GM23338 (cell line): ENCODE measurements at regions not wholly inside any gene's neighbourhood (a gene's known extent, or its start where the extent isn't known, plus 50 kb on each side); places are given as distances from the start of the nearest gene placed in this dataset.

Experiments used
- ATAC-seq: fragments of 200-7000 bp; cut with Tn5 transposase; 3 replicates; pipeline ENCODE4 v1.9.1; 2020
- DNase-seq: peaks from one replicate; pipeline ENCODE4 v3.0.0-alpha.2; 2015; ENCODE audit warnings: low spot score
- H2AFZ ChIP-seq: fragments of 200-600 bp; sonication (generic); 2 replicates; pipeline ENCODE4 v1.8.0; 2016; ENCODE audit warnings: antibody characterized with exemption, mild to moderate bottlenecking, moderate library complexity
- H3F3A ChIP-seq: fragments of 200-600 bp; sonication (generic); replicated peaks from 2 replicates; pipeline ENCODE4 v1.8.0; 2017; ENCODE audit warnings: antibody characterized with exemption, mixed run types, low read depth
- H3K27ac ChIP-seq: fragments of 200-600 bp; sonication (generic); 2 replicates; pipeline ENCODE4 v1.6.1; 2016; ENCODE audit warnings: low read depth
- H3K27me3 ChIP-seq: fragments of 200-600 bp; sonication (generic); 2 replicates; pipeline ENCODE4 v1.8.0; 2016; ENCODE audit warnings: mild to moderate bottlenecking, mixed run types, moderate library complexity; ENCODE audit not compliant: insufficient read depth
- H3K36me3 ChIP-seq: fragments of 200-600 bp; sonication (generic); 2 replicates; pipeline ENCODE4 v1.8.0; 2016; ENCODE audit warnings: mild to moderate bottlenecking; ENCODE audit not compliant: insufficient read depth
- H3K4me1 ChIP-seq: fragments of 200-600 bp; sonication (generic); 2 replicates; pipeline ENCODE4 v1.8.0; 2016; ENCODE audit warnings: mild to moderate bottlenecking, moderate library complexity; ENCODE audit not compliant: insufficient read depth
- H3K4me2 ChIP-seq: fragments of 200-600 bp; sonication (generic); 2 replicates; pipeline ENCODE4 v1.7.1; 2017; ENCODE audit warnings: mixed run types
- H3K4me3 ChIP-seq: fragments of 200-600 bp; sonication (generic); 2 replicates; pipeline ENCODE4 v1.6.1; 2016; ENCODE audit warnings: mixed run types
- H3K79me2 ChIP-seq: fragments of 200-600 bp; sonication (generic); replicated peaks from 2 replicates; pipeline ENCODE4 v1.8.0; 2017; ENCODE audit warnings: mild to moderate bottlenecking; ENCODE audit not compliant: insufficient read depth
- H3K9me2 ChIP-seq: fragments of 200-600 bp; sonication (generic); 2 replicates; pipeline ENCODE4 v1.8.0; 2017; ENCODE audit not compliant: insufficient read depth
- H4K20me1 ChIP-seq: fragments of 200-600 bp; sonication (generic); replicated peaks from 2 replicates; pipeline ENCODE4 v1.8.0; 2017; ENCODE audit warnings: mild to moderate bottlenecking; ENCODE audit not compliant: insufficient read depth
- H3K27ac Mint-ChIP-seq: 2 replicates; pipeline ENCODE4 v1.8.0; 2020; ENCODE audit warnings: inconsistent platforms, mild to moderate bottlenecking, moderate library complexity, mixed read lengths
- H3K27me3 Mint-ChIP-seq: 3 replicates; pipeline ENCODE4 v1.8.0; 2022; ENCODE audit warnings: low read depth, mild to moderate bottlenecking, moderate library complexity, mixed read lengths, inconsistent platforms; ENCODE audit not compliant: insufficient read depth, poor library complexity
- H3K36me3 Mint-ChIP-seq: 3 replicates; pipeline ENCODE4 v1.8.0; 2021; ENCODE audit warnings: low read depth, mild to moderate bottlenecking, inconsistent platforms, moderate library complexity, mixed read lengths
- H3K4me1 Mint-ChIP-seq: 3 replicates; pipeline ENCODE4 v1.8.0; 2020; ENCODE audit warnings: mild to moderate bottlenecking, inconsistent platforms, mixed read lengths
- H3K4me3 Mint-ChIP-seq: 3 replicates; pipeline ENCODE4 v1.8.0; 2021; ENCODE audit warnings: moderate library complexity, mild to moderate bottlenecking, inconsistent platforms, mixed read lengths
- H3K9me3 Mint-ChIP-seq: 3 replicates; pipeline ENCODE4 v1.8.0; 2020; ENCODE audit warnings: moderate library complexity, mild to moderate bottlenecking, inconsistent platforms, mixed read lengths
- CREB1 ChIP-seq: fragments of 250-450 bp; sonication (Bioruptor Pico); IDR thresholded peaks from 2 replicates; pipeline ENCODE4 v1.5.0; 2020; ENCODE audit warnings: low read depth, mild to moderate bottlenecking, moderate library complexity
- EZH2 ChIP-seq: fragments of 200-600 bp; sonication (generic); IDR thresholded peaks from one replicate; pipeline ENCODE4 v1.8.0; 2017; ENCODE audit warnings: antibody characterized with exemption, mild to moderate bottlenecking, low read depth; ENCODE audit not compliant: unreplicated experiment
- EZH2phosphoT487 ChIP-seq: fragments of 200-600 bp; sonication (generic); IDR thresholded peaks from one replicate; pipeline ENCODE4 v1.8.1; 2018; ENCODE audit warnings: antibody characterized with exemption; ENCODE audit not compliant: unreplicated experiment
- JUNB ChIP-seq: IDR thresholded peaks from one replicate; pipeline ENCODE4 v1.6.1; 2016; ENCODE audit warnings: antibody characterized with exemption; ENCODE audit not compliant: unreplicated experiment
- NANOG ChIP-seq: IDR thresholded peaks from 2 replicates; pipeline ENCODE4 v1.6.1; 2016; ENCODE audit warnings: antibody characterized with exemption, borderline replicate concordance
- POLR2AphosphoS5 ChIP-seq: IDR thresholded peaks from 2 replicates; pipeline ENCODE4 v1.6.1; 2016; ENCODE audit warnings: antibody characterized with exemption, low read depth
- STAT1 ChIP-seq: IDR thresholded peaks from one replicate; pipeline ENCODE4 v1.6.1; 2016; ENCODE audit warnings: antibody characterized with exemption; ENCODE audit not compliant: unreplicated experiment
- ZNF114 ChIP-seq: fragments of 250-450 bp; sonication (Bioruptor Pico); IDR thresholded peaks from 2 replicates; pipeline ENCODE4 v1.5.0; 2020; ENCODE audit warnings: mild to moderate bottlenecking, moderate library complexity
- ZNF331 ChIP-seq: fragments of 250-450 bp; sonication (Bioruptor Pico); IDR thresholded peaks from 2 replicates; pipeline ENCODE4 v1.5.0; 2020; ENCODE audit warnings: low read depth, mild to moderate bottlenecking, moderate library complexity
- TF ChIP-seq, protein P1 (sequence below): IDR thresholded peaks from one replicate; pipeline ENCODE4 v1.6.1; 2018; ENCODE audit warnings: antibody characterized with exemption; ENCODE audit not compliant: unreplicated experiment
- TF ChIP-seq, protein P2 (sequence below), 2 experiments: fragments of 200-600 bp in 1 of 2; sonication (generic) in 1 of 2; conservative IDR thresholded peaks; 2 replicates each; pipeline versions ENCODE4 v1.5.1 to v1.6.1; 2016 to 2017; ENCODE audit warnings: antibody characterized with exemption in 2 of 2, low read depth in 2 of 2, mild to moderate bottlenecking in 2 of 2, moderate library complexity in 1 of 2
- TF ChIP-seq, protein P3 (sequence below): fragments of 250-450 bp; sonication (Bioruptor Pico); IDR thresholded peaks from 2 replicates; pipeline ENCODE4 v1.5.0; 2020; ENCODE audit warnings: mild to moderate bottlenecking, moderate library complexity
- TF ChIP-seq, protein P4 (sequence below): IDR thresholded peaks from 2 replicates; pipeline ENCODE4 v1.6.1; 2016; ENCODE audit warnings: antibody characterized with exemption

DNA sequence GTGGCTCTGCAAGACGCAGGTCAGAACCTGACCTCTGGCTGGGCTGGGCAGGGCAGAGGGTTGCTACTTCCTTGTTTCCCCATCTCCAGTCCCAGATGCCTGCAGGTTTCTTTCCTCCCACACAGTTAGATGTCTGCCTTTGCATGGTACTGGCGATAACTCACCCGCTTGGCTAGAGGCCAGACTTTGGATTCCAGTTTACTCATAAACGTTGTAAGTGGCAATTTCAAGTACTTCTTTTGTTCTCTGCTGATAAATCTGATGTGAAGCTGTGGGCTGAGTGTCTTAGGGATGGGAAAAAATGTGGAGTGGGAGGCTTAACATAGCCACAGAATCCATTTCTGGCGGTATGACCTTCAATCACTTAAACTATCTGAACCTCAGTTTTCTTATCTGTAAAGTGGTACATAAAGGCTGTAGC lies 194.2 kb downstream of the EBLN2 start:
- Mint-ChIP-seq H3K36me3 (no peaks in the 10 kb centered on the region), H3K9me3 (no peaks in the 10 kb centered on the region), H3K4me3 (no peak overlapping the region), H3K27me3 (peaks cover 4% of the 10 kb centered on the region), H3K4me1 (peaks cover 7% of the 10 kb centered on the region), H3K27ac (no peak overlapping the region)
- TF ChIP-seq, protein P1, sequence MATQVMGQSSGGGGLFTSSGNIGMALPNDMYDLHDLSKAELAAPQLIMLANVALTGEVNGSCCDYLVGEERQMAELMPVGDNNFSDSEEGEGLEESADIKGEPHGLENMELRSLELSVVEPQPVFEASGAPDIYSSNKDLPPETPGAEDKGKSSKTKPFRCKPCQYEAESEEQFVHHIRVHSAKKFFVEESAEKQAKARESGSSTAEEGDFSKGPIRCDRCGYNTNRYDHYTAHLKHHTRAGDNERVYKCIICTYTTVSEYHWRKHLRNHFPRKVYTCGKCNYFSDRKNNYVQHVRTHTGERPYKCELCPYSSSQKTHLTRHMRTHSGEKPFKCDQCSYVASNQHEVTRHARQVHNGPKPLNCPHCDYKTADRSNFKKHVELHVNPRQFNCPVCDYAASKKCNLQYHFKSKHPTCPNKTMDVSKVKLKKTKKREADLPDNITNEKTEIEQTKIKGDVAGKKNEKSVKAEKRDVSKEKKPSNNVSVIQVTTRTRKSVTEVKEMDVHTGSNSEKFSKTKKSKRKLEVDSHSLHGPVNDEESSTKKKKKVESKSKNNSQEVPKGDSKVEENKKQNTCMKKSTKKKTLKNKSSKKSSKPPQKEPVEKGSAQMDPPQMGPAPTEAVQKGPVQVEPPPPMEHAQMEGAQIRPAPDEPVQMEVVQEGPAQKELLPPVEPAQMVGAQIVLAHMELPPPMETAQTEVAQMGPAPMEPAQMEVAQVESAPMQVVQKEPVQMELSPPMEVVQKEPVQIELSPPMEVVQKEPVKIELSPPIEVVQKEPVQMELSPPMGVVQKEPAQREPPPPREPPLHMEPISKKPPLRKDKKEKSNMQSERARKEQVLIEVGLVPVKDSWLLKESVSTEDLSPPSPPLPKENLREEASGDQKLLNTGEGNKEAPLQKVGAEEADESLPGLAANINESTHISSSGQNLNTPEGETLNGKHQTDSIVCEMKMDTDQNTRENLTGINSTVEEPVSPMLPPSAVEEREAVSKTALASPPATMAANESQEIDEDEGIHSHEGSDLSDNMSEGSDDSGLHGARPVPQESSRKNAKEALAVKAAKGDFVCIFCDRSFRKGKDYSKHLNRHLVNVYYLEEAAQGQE = no peak
- TF ChIP-seq, protein P2, sequence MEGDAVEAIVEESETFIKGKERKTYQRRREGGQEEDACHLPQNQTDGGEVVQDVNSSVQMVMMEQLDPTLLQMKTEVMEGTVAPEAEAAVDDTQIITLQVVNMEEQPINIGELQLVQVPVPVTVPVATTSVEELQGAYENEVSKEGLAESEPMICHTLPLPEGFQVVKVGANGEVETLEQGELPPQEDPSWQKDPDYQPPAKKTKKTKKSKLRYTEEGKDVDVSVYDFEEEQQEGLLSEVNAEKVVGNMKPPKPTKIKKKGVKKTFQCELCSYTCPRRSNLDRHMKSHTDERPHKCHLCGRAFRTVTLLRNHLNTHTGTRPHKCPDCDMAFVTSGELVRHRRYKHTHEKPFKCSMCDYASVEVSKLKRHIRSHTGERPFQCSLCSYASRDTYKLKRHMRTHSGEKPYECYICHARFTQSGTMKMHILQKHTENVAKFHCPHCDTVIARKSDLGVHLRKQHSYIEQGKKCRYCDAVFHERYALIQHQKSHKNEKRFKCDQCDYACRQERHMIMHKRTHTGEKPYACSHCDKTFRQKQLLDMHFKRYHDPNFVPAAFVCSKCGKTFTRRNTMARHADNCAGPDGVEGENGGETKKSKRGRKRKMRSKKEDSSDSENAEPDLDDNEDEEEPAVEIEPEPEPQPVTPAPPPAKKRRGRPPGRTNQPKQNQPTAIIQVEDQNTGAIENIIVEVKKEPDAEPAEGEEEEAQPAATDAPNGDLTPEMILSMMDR (conservative IDR thresholded peaks at IDR 0.05; ENCODE audit: low read depth in 2 of 2) = no peak
- no peak for TF ChIP-seq EZH2
- no peak for TF ChIP-seq CREB1 (CRISPR knock-in tag)
- TF ChIP-seq STAT1 = no peak
- no peak for TF ChIP-seq ZNF114
- TF ChIP-seq POLR2AphosphoS5 = no peak
- TF ChIP-seq ZNF331 (CRISPR knock-in tag) = no peak
- TF ChIP-seq, protein P3, sequence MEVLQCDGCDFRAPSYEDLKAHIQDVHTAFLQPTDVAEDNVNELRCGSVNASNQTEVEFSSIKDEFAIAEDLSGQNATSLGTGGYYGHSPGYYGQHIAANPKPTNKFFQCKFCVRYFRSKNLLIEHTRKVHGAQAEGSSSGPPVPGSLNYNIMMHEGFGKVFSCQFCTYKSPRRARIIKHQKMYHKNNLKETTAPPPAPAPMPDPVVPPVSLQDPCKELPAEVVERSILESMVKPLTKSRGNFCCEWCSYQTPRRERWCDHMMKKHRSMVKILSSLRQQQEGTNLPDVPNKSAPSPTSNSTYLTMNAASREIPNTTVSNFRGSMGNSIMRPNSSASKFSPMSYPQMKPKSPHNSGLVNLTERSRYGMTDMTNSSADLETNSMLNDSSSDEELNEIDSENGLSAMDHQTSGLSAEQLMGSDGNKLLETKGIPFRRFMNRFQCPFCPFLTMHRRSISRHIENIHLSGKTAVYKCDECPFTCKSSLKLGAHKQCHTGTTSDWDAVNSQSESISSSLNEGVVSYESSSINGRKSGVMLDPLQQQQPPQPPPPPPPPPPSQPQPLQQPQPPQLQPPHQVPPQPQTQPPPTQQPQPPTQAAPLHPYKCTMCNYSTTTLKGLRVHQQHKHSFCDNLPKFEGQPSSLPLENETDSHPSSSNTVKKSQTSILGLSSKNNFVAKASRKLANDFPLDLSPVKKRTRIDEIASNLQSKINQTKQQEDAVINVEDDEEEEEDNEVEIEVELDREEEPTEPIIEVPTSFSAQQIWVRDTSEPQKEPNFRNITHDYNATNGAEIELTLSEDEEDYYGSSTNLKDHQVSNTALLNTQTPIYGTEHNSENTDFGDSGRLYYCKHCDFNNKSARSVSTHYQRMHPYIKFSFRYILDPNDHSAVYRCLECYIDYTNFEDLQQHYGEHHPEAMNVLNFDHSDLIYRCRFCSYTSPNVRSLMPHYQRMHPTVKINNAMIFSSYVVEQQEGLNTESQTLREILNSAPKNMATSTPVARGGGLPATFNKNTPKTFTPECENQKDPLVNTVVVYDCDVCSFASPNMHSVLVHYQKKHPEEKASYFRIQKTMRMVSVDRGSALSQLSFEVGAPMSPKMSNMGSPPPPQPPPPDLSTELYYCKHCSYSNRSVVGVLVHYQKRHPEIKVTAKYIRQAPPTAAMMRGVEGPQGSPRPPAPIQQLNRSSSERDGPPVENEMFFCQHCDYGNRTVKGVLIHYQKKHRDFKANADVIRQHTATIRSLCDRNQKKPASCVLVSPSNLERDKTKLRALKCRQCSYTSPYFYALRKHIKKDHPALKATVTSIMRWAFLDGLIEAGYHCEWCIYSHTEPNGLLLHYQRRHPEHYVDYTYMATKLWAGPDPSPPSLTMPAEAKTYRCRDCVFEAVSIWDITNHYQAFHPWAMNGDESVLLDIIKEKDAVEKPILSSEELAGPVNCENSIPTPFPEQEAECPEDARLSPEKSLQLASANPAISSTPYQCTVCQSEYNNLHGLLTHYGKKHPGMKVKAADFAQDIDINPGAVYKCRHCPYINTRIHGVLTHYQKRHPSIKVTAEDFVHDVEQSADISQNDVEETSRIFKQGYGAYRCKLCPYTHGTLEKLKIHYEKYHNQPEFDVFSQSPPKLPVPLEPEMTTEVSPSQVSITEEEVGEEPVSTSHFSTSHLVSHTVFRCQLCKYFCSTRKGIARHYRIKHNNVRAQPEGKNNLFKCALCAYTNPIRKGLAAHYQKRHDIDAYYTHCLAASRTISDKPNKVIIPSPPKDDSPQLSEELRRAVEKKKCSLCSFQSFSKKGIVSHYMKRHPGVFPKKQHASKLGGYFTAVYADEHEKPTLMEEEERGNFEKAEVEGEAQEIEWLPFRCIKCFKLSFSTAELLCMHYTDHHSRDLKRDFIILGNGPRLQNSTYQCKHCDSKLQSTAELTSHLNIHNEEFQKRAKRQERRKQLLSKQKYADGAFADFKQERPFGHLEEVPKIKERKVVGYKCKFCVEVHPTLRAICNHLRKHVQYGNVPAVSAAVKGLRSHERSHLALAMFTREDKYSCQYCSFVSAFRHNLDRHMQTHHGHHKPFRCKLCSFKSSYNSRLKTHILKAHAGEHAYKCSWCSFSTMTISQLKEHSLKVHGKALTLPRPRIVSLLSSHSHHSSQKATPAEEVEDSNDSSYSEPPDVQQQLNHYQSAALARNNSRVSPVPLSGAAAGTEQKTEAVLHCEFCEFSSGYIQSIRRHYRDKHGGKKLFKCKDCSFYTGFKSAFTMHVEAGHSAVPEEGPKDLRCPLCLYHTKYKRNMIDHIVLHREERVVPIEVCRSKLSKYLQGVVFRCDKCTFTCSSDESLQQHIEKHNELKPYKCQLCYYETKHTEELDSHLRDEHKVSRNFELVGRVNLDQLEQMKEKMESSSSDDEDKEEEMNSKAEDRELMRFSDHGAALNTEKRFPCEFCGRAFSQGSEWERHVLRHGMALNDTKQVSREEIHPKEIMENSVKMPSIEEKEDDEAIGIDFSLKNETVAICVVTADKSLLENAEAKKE (CRISPR knock-in tag) = no peak
- no peak for TF ChIP-seq EZH2phosphoT487
- TF ChIP-seq, protein P4, sequence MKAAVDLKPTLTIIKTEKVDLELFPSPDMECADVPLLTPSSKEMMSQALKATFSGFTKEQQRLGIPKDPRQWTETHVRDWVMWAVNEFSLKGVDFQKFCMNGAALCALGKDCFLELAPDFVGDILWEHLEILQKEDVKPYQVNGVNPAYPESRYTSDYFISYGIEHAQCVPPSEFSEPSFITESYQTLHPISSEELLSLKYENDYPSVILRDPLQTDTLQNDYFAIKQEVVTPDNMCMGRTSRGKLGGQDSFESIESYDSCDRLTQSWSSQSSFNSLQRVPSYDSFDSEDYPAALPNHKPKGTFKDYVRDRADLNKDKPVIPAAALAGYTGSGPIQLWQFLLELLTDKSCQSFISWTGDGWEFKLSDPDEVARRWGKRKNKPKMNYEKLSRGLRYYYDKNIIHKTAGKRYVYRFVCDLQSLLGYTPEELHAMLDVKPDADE = no peak
- no peak for TF ChIP-seq NANOG
- no peak for TF ChIP-seq JUNB
- Histone ChIP-seq H3F3A (no peaks in the 10 kb centered on the region), H3K79me2 (no peaks in the 10 kb centered on the region), H3K36me3 (no peaks in the 10 kb centered on the region), H3K27ac (no peak overlapping the region), H3K4me1 (peaks cover 5% of the 10 kb centered on the region), H2AFZ (no peak overlapping the region), H4K20me1 (no peaks in the 10 kb centered on the region), H3K4me2 (no peak overlapping the region), H3K9me2 (no peaks in the 10 kb centered on the region), H3K27me3 (no peaks in the 10 kb centered on the region), H3K4me3 (no peak overlapping the region)
- ATAC-seq (no peak), DNase-seq (no peak)
